Uterus (tissue), 2 donors: ENCODE measurements at regions not wholly inside any gene's neighbourhood (a gene's known extent, or its start where the extent isn't known, plus 50 kb on each side); places are given as distances from the start of the nearest gene placed in this dataset.

Experiments
- POLR2A ChIP-seq, 2 donors: fragments of 450-650 bp; IDR thresholded peaks; one replicate each; pipeline ENCODE4 v1.6.1; 2016; ENCODE audit warnings: antibody characterized with exemption in 2 of 2, mild to moderate bottlenecking in 1 of 2, moderate library complexity in 1 of 2
- TF ChIP-seq, protein P1 (sequence below), 4 experiments: fragments of 200-600 bp in 2 of 4; fragments of 450-650 bp in 2 of 4; sonication (generic) in 2 of 4; IDR thresholded peaks; one replicate each; pipeline ENCODE4 v1.5.1; 2016 to 2019; ENCODE audit warnings: antibody characterized with exemption in 4 of 4, mild to moderate bottlenecking in 2 of 4, moderate library complexity in 1 of 4

DNA sequence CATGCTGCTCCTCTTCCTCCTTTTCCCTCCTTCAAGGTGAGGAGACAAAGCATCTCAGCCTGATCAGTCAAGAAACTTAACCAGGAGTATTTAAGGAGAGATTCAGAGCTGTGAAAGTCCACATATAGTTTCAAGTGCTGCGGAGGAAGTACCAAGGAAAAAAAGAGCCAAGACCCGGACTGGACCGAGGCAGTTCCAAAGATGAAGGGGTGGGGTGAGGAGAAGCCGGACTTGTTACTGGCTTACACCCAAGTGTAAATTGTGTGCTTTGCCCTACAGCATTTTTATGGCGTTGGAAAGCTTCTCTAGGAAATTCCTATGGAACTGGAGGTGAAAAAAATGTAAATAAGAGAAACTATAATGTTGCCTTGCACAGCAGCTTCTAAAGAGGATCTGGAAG, 263.1 kb downstream of the GRIN2B start:
- TF ChIP-seq POLR2A (IDR thresholded peaks at IDR 0.05): no peak
- TF ChIP-seq, protein P1, sequence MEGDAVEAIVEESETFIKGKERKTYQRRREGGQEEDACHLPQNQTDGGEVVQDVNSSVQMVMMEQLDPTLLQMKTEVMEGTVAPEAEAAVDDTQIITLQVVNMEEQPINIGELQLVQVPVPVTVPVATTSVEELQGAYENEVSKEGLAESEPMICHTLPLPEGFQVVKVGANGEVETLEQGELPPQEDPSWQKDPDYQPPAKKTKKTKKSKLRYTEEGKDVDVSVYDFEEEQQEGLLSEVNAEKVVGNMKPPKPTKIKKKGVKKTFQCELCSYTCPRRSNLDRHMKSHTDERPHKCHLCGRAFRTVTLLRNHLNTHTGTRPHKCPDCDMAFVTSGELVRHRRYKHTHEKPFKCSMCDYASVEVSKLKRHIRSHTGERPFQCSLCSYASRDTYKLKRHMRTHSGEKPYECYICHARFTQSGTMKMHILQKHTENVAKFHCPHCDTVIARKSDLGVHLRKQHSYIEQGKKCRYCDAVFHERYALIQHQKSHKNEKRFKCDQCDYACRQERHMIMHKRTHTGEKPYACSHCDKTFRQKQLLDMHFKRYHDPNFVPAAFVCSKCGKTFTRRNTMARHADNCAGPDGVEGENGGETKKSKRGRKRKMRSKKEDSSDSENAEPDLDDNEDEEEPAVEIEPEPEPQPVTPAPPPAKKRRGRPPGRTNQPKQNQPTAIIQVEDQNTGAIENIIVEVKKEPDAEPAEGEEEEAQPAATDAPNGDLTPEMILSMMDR (IDR thresholded peaks at IDR 0.05): no peak
